Progenitor cell of endocrine pancreas (in vitro differentiated cells): ENCODE measurements at regions not wholly inside any gene's neighbourhood (a gene's known extent, or its start where the extent isn't known, plus 50 kb on each side); places are given as distances from the start of the nearest gene placed in this dataset.
"Not testable (repeated sequence)": the region's sequence is repeated elsewhere in the genome, so short reads cannot be mapped to it uniquely, and the experiment has no call there.

ENCODE experiments used
- DNase-seq: peaks from one replicate; pipeline ENCODE4 v3.0.0; 2021; ENCODE audit warnings: low spot score; ENCODE audit not compliant: unreplicated experiment
- H3K27ac Mint-ChIP-seq: 2 replicates; pipeline ENCODE4 v1.8.0; 2021; ENCODE audit warnings: mild to moderate bottlenecking, moderate library complexity, mixed read lengths
- H3K27me3 Mint-ChIP-seq: 2 replicates; pipeline ENCODE4 v1.8.0; 2021; ENCODE audit warnings: mixed read lengths
- H3K36me3 Mint-ChIP-seq: 2 replicates; pipeline ENCODE4 v1.8.0; 2022; ENCODE audit warnings: mixed read lengths; ENCODE audit not compliant: insufficient read depth
- H3K4me1 Mint-ChIP-seq: 2 replicates; pipeline ENCODE4 v1.8.0; 2021; ENCODE audit warnings: low read depth, mixed read lengths
- H3K4me3 Mint-ChIP-seq: 2 replicates; pipeline ENCODE4 v1.8.0; 2021; ENCODE audit warnings: low read depth, mild to moderate bottlenecking, moderate library complexity, mixed read lengths
- H3K9me3 Mint-ChIP-seq: 2 replicates; pipeline ENCODE4 v1.8.0; 2021; ENCODE audit warnings: low read depth, mixed read lengths
- CTCF ChIP-seq: fragments of 200-600 bp; sonication (generic); IDR thresholded peaks from one replicate; pipeline ENCODE4 v1.5.0; 2021; ENCODE audit warnings: antibody characterized with exemption, mild to moderate bottlenecking; ENCODE audit not compliant: unreplicated experiment

GRCh38 chr5:60477849-60478248, 222.1 kb downstream of the DEPDC1B start:
- TF ChIP-seq CTCF: no peak
- Mint-ChIP-seq H3K36me3 (no peaks in the 10 kb centered on the region), H3K27me3 (no peaks in the 10 kb centered on the region), H3K4me1 (no peaks in the 10 kb centered on the region), H3K4me3 (no peak overlapping the region), H3K27ac (no peak overlapping the region), H3K9me3 (no peaks in the 10 kb centered on the region)
- DNase-seq: no peak

GRCh38 chr5:60473654-60474053, 226.3 kb downstream of the DEPDC1B start:
- Mint-ChIP-seq H3K4me1 (no peaks in the 10 kb centered on the region), H3K27ac (no peak overlapping the region), H3K9me3 (peaks cover 6% of the 10 kb centered on the region), H3K36me3 (no peaks in the 10 kb centered on the region), H3K4me3 (no peak overlapping the region), H3K27me3 (no peaks in the 10 kb centered on the region)
- TF ChIP-seq CTCF: no peak
- no peak for DNase-seq

GRCh38 chr5:60473027-60473426, 226.9 kb downstream of the DEPDC1B start:
- not testable (repeated sequence) for DNase-seq, H3K36me3 Mint-ChIP-seq, H3K4me1 Mint-ChIP-seq, H3K9me3 Mint-ChIP-seq, H3K27me3 Mint-ChIP-seq, H3K4me3 Mint-ChIP-seq, H3K27ac Mint-ChIP-seq

- H3K36me3 Mint-ChIP-seq: no peaks in the 10 kb centered on the region
- TF ChIP-seq CTCF: no peak
- no peaks in the 10 kb centered on the region for H3K4me1 Mint-ChIP-seq
- no peak for DNase-seq
- peaks cover 6% of the 10 kb centered on the region for H3K9me3 Mint-ChIP-seq
- H3K27ac Mint-ChIP-seq: no peak overlapping the region
- H3K4me3 Mint-ChIP-seq: no peak overlapping the region
- no peaks in the 10 kb centered on the region for H3K27me3 Mint-ChIP-seq
Measured at GRCh38 chr5:60470881-60471280, 229.1 kb downstream of the DEPDC1B start.

- H3K4me1 Mint-ChIP-seq: no peaks in the 10 kb centered on the region
- H3K36me3 Mint-ChIP-seq: no peaks in the 10 kb centered on the region
- no peak for TF ChIP-seq CTCF
- no peaks in the 10 kb centered on the region for H3K27me3 Mint-ChIP-seq
- H3K4me3 Mint-ChIP-seq: no peak overlapping the region
- DNase-seq: no peak
- no peak overlapping the region for H3K27ac Mint-ChIP-seq
- peaks cover 6% of the 10 kb centered on the region for H3K9me3 Mint-ChIP-seq
Measured at GRCh38 chr5:60469286-60469685, 230.7 kb downstream of the DEPDC1B start.

- no peaks in the 10 kb centered on the region for H3K36me3 Mint-ChIP-seq
- H3K27ac Mint-ChIP-seq: no peak overlapping the region
- no peak for DNase-seq
- no peak for TF ChIP-seq CTCF
- no peak overlapping the region for H3K4me3 Mint-ChIP-seq
- H3K9me3 Mint-ChIP-seq: no peaks in the 10 kb centered on the region
- H3K4me1 Mint-ChIP-seq: peaks cover 4% of the 10 kb centered on the region
- peaks cover 7% of the 10 kb centered on the region for H3K27me3 Mint-ChIP-seq
Measured at GRCh38 chr5:60463179-60463868, 236.6 kb downstream of the DEPDC1B start.
